Activated T-cell treated with anti-CD3 and anti-CD28 coated beads, Interleukin-2, amount 50 U/mL, for 48 hours (primary cell): ENCODE measurements at regions not wholly inside any gene's neighbourhood (a gene's known extent, or its start where the extent isn't known, plus 50 kb on each side); places are given as distances from the start of the nearest gene placed in this dataset.
A peak's percentile ranks its signal among the peaks of the same experiment; 100 is the strongest.

Experiments
- DNase-seq, 2 experiments: peaks; one replicate each; pipeline ENCODE4 v3.0.0-alpha.2; 2020

DNA sequence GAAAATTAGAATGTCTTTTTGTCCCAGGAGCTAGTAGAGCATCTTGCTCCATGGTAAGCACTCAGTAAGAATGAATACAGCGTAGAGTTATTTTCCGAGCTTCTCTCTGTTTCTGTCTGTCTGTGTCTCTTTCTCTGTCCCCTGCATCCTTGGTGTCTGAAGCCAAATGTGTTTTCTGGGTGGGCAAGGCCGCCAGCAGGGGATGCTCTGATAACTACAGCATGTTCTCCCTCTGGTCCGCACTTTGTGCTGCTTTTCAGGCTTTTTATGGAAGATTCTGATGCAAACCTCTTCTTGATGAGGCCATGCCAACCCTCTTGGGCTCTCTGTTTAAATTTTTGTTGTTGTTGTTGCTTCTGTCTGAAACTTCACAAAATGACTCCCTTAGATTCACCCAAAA, 142.8 kb upstream of the UBL3 start:
- no peak for DNase-seq

DNA sequence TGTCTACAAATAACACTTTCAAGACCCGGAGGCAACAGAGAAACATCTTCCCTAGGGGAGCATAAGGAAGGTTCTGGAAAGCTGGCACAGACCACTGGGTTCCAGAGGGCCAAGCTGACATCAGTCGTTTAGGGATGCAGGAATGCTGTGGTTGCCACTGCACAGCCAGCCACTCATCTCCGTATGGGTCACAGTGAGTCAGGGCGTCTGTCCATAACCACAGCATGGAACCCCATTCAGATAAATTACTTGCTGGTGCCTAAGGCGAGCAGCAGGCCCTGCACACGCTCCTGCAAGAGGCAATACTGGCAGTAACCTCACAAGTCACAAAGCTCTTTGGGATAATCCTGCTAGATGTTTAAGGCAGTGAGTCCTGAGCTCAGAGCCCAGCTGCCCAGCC, 140.9 kb upstream of the UBL3 start:
- no peak for DNase-seq

DNA sequence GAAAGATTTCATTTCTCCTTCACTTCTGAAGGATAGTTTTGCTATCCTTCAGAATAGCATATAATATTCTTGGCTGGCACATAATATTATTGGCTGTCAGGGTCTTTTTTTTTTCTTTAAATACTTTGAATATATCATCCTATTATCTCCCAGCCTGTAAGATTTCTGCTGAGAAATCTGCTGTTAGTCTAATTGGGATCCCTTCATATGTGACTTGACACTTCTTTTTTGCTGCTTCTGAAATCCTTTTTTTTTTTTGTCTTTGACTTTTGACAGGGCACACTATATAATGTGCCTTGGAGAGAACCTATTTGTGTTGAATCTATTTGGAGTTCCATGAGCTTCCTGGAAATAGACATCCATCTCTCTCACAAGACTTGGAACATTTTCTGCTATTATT, 136.9 kb upstream of the UBL3 start:
- no peak for DNase-seq

DNA sequence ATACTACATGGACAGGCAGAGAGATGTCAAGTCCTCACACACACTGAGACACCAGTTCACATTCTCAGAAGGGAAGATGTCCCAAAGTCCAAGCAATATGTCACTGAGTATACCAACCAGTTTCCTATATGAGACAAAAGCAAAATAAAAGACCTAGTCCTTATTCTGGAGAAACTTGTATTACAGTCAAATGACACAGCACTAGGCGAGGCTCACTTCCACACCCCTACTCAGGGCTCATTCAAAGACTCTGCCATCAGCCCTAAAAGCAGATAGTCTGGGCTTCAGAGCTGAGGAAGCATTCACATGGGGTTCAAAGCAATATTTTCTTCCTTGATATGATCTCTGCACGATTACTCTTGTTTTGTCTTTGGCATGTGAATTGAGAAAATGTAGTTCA, 129.9 kb upstream of the UBL3 start:
- no peak for DNase-seq

DNA sequence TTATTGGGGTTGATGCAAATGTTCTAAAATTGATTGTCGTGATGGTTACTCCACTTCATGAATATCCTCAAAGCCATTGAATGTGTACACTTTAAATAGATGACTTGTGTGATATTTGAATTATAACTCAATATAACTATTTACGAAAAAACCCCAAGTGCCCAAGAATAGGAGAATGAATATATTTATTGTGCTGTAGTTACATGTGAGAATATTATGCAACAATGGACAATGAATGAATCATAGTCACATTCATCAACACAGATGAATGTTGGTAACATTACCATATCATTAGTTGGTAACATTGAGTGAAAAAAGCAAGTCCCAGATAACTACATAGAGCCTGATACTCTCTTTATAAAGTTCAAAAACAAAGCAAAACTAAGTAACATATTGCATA, 127.8 kb upstream of the UBL3 start:
- no peak for DNase-seq

DNA sequence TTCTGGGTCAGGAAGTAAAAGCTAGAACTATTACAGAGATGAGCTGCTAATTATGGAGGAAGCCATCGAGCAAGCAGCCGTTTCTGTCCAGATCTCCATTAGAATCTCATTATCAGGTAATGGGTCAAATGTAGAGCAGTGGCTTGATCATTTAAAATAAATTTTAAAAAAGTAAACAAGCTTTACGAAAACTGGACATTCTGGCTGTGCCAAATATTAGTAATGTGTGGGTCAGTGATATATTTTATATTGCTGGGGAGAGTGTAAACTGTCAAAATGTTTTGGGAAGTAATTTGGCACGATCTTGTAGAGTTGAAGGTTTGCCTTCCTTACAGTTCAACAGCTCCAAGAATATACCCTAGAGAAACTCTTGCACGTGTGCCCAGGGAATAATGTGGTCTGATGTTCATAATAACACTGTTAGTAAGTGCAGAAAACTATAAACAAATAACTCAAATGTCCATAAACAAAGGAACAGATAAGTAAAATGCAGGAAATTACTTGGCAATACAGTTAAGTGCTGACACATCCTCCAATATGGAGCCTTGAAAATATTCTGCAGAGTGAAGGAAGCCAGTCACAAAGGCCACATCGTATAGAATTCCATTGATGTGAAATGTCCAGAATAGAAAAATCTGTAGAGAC, 127.2 kb upstream of the UBL3 start:
- DNase-seq = no peak

DNA sequence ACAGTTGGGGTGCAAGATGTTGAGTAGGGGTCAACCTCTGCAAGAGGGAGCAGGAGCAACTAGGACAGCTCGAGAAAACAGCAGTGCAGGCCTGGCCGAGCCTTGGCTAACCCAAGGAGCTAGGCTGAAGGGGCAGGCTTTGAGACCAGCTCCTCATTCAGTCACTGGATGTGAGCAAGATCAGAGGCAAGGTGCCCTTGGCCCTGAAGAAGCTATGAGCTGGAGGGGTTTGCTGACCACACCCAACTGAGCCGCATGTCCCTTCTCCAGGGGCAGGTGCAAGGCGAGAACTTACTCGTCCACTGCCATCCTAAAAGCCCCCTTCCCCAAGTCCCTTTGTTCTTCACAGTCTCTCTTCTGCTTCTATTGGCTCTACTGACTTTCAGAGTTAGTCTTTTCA, 126.1 kb upstream of the UBL3 start:
- no peak for DNase-seq

DNA sequence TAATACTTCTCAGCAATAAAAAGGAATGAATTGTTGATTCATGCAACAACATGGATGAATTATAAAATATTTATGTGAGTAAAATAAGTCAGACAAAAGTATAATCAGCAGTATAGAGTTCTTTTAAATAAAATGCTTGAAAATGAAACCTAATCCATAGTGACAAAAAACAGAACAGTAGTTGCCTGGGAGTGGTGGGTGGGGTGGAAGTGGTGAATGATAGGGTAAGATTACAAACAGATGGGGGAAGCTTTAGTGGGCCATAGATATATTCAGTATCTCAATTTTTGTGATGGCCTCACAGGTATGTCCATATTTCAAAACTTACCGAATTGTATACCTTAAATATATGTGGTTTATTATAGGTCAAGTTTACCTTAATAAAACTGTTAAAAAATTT, 124.9 kb upstream of the UBL3 start:
- DNase-seq = no peak

DNA sequence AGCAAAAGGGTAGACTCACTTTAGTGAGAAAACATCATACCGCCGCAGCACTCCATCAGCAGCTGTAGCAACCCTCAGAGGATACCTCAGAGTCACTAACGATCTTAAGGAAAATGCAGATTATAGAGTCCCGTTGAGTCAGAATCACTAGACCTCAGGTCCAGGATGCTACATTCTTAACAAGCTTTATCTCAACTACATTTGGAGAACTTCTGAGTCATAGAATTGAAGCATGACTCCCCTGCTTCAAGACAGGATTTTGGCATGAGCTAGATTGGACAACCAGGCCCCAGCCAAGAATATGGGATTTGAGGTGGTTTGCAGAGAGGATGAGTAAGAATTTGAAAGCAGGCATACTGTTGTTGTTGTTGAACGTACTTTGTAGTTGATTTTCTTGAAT, 118.9 kb upstream of the UBL3 start:
- DNase-seq = no peak

DNA sequence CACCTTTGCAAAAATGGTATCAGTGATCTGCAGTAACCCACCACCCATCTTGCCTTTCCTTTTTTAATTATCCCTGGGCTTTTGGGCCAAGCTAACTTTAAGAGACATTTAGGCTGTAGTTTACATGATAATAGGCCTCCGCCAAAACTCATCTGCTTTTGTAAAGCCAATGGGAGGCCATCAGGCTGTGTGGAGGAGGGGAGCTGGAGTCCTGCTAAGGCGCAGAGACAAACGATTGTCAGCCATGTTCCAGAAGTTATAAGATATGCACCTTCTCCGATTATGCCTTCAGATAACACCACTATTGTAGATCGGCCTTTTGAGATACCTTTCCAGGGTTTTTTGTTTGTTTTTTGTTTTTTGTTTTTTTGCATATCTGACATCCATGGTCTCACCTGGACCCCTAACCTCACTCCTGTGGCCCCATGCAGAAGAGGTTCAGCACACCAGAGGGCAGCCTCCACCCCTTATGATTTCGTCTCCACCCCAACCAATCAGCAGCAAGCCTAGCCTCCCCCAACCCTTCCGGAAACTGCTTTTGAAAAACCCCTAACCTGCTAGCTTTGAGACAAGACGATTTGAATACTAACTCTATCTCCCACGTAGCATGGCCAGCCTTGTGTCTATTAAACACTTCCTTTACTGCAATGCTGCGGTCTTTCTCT, 113.9 kb upstream of the UBL3 start:
- DNase-seq = no peak

DNA sequence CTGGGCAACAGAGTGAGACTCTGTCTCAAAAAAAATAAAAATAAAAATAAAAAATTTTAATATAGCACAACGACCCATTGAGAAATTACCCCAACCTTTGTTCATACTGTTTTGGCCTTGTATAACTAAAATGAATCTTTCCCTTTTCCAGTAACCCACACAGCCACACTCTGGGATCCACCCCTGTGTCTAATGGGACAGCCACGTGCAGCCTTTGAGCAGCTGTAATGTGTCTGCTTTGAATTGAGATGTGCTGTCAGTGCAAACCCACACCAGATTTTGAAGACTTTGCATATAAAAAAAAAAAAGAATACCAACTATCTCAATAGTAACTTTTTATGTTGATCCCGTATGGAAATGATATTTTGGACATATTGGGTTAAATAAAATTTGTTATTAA, 112.7 kb upstream of the UBL3 start:
- DNase-seq = no peak

DNA sequence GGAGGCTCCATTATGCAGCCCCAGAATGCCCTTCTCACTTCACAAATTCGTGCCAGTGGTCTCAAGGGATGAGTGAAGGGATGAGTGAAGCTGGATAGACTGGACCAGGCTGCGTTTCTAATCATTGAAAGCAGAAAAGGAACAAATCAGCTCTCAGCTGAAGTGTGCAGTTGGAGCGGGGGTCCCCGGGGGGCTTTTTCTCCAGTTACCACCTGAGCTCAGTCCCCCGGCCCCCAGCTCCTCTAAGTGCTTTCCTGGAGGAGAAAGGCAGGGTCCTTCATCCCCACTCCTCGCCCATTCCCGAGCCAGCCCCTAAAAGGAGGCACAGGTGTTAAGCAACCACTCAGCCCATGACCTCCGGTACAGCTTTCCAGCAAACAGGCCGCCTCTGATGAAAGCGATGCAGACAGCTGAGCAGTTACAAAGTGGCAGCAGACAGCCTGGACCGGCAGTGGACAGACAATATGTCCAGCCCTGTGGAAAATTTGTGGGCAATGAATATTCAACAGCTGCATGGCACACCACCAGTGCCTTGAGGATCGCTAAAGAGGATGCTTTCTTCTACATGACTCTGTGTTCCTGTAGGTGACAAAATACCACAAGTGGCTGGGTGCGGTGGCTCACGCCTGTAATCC, 110.7 kb upstream of the UBL3 start:
- DNase-seq = no peak

DNA sequence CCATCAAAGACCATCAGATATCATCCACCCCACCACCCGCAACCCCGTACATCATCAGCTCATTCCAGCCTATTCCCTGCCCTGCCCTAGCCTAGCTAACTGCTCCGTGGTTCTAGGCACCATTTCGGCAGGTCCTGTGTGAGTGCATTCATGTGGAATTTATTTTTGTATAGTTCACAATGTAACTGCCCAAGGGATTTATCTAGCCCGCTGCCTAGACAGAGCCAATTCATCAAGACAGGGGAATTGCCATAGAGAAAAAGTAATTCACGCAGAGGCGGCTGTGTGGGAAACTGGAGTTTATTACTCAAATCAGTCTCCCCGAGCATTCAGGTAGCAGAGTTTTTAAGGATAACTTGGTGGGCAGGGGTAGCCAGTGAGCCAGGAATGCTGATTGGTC, 109.2 kb upstream of the UBL3 start:
- no peak for DNase-seq

DNA sequence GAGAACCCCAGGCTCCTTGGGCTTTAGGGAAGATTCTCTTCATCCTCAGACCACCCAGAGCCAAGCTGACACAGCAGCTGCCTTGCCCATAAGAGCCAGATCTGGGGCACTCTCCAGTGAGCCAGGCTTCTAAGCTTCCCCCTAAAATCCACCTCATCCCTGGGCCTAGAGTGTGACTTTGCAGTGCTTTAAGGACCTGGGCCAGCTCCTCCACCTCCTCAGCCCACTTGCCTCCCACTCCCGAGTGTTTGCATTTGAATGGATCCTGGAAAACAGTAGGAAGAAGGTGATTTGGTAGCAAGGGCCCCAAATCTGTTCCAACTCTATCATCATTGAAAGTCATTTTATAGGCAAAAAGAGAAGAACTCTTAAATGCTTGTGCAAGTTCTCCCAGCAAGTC, 108.7 kb upstream of the UBL3 start:
- DNase-seq = no peak

DNA sequence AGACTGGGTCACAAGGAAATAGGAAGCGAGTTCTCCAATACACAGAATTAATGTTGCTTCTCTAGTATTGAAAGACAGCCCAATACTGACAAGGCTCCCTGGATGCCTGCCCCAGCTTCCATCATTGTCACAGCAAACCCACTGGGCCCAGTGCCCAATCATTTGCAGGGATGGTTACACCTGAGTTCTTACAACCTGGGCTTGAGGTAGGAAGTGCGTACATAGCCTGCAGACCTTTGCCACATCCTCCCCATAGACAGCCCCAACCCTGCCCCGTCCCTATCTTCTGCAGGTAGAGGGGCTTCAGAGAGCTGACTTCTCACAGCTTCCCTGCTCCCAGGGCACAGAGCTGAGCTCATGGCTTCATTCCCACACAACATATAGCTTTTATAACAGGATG, 108.1 kb upstream of the UBL3 start:
- DNase-seq = no peak

DNA sequence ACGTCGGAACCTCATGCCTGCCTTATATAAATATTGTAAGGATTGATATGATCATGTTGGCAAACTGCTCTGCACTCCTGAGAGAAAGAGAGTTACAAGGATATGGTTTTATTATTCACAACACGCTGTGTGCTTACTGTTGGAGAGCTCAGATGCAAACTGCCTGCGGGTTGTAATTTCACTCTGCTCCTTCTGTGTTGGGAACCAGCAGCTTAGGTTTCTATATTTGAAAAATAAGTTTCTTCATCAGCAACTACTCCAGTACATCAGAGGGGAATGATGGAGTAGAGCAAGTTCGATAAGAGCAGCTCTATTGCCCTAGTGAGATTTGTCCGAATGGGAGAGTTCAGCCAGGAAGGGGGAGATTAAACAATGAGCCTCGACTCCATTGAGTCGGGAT, 106.9 kb upstream of the UBL3 start:
- no peak for DNase-seq

DNA sequence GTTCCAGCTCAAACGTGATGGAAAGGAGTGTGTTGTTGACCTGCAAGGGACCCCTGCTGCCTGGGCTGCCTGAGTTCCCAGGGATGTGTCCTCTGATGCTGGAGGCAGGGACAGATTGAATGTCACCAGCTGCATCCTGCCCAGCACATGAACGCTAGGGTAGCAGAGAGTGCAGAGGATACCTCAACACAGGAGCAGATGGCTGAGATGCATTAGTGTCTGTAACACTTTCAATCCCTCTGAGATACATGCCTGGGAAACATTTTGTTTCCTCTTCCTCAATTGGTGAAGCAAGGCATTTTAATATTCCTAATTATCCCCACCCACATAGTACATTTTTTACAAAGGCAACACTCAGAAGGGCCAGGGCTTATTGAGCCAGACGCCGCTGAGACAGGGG, 106.4 kb upstream of the UBL3 start:
- no peak for DNase-seq

DNA sequence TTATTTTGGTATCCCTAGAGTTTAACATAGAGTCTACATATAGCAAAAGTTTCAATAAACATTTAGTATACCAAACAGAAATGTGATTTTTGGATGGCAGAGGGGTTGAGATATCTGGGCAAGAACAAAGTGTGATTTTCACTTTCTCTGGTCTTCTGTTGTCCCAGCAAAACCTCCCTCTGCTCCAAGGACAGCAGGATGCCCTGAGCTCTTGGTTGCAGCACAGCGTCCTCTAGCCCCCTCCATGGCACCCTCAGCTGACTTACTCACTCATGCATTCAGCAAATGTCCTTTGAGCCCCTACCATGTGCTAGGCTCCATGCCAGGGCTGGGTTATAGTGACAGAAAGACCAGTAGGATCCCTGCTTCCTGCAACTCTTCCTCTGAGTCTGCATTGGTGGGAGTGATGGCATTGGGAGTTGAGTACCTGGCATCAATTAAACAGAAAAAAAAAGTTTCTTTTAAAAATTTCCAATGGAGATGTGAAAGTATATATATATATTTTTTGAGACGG, 104.8 kb upstream of the UBL3 start:
- DNase-seq = no peak

DNA sequence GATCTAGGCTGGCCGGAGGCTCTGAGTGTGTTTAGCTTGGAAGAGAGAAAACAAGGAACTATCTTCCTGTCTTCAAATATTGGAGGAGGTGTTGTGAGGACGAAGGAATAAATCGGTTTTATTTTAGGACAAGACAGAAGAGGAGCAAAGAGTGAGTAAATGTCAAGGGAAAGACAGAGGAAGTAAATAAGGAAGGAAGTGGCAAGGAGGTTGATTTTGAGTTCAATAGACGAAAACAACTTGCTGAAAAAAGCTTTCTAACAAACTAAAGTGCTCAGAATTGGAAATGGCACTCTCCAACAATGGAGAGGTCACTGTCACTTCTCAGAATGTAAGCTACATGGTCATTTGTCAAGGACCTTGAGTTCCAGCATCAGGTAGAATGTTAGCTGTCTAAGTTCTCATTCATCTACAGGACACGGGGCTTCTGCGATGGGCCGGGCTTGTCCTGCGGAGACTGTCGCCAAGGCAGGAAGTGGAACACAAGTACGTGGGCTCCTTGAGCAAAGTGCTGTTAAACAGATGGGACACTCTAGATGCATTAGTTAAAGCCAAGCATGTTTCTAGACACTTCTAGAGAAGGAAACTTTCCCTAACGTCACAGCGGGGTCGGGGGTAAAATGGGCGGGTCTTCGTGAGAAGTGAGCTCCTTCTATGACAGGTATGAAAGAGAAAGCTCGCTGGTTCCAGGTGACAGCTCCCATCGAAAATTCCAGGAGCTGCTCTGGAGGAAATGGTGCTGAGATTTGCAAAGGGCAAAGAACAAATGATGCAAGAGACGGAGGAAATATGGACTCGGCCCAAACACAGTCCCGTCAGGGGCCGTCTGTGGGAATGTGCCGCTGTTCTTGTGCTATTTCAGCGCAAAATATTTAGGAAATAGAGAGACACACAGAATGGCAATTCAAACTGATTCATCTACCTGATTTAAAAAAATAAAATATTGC, 103.9 kb upstream of the UBL3 start:
- DNase-seq = peak; percentile 51 to 60

DNA sequence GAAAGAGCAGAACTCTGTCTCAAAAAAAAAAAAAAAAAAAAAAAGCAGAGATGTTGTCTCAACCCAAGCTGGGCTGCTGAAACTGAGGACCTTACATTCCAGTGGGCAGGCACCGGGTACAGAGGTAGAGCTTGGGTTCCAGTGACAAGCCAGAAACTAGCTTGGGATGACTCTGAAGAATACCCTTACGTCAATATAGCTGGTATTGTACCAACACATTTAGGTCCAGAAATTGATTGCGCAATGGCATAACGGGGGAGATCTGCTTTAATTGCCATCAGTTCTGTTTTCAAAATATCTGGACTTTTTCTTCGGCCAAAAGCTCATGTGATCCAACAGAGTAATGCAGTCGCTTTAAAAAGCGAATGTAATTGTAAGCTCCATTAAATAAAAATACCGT, 103.1 kb upstream of the UBL3 start:
- no peak for DNase-seq

DNA sequence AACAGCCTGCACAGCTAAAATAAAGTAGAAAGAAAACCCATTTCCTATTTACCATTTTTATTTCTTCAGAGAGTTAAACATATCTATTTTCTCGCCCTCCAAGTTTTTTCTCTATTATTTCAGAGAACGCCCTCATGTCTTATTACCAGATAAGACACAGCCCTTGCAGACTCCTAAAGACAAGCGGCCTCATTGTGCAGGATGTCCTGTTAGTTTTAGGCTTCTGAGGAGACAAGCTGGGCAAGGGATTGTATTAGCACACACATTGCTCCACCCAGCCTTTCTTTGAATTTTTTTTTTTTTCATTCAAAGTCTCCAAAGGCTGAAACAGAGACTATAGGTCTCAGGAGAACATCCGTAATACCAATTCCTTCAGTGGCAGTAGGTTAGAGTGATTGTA, 101.8 kb upstream of the UBL3 start:
- DNase-seq = no peak

DNA sequence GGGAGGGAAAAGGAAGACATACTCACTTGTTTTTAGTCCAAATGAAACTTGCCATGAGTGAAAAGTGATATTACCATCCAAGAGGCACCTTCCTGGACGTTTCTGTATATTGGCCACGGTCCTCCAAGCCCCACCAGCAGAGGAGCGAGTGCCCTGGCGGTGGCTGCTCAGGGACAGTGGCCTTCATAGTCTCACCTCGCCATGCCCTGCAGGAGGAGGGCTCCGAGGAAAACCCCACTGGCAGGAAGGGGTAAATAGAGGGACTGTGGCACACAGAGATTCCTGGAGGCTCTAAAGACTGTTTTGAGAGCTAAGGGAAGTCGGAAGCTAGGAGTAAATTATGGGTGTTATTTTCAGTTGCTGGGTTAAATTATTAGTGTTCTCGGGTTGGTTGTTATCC, 98.4 kb upstream of the UBL3 start:
- DNase-seq = no peak

DNA sequence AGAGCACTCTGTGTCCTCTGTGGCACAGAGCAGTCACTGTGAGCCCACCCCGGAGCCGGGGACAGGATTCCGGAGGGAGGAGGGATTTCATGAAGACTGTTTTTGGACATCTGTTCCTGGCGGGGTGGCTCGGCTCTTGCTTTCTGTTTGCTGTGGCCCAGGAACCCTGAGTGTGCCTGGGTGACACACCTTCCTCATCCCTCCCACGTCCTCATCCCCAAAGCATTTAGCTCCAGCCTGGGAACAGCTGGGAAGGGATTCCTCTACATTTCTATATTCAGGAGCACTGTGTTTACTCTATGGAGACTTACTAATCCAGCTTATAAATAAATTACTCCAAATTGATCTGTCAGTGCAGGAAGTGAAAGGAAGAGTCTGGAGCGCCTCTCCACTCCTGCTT, 97.8 kb upstream of the UBL3 start:
- DNase-seq = no peak
